ENCODE measurements at regions not wholly inside any gene's neighbourhood (a gene's known extent, or its start where the extent isn't known, plus 50 kb on each side); places are given as distances from the start of the nearest gene placed in this dataset.

DNA sequence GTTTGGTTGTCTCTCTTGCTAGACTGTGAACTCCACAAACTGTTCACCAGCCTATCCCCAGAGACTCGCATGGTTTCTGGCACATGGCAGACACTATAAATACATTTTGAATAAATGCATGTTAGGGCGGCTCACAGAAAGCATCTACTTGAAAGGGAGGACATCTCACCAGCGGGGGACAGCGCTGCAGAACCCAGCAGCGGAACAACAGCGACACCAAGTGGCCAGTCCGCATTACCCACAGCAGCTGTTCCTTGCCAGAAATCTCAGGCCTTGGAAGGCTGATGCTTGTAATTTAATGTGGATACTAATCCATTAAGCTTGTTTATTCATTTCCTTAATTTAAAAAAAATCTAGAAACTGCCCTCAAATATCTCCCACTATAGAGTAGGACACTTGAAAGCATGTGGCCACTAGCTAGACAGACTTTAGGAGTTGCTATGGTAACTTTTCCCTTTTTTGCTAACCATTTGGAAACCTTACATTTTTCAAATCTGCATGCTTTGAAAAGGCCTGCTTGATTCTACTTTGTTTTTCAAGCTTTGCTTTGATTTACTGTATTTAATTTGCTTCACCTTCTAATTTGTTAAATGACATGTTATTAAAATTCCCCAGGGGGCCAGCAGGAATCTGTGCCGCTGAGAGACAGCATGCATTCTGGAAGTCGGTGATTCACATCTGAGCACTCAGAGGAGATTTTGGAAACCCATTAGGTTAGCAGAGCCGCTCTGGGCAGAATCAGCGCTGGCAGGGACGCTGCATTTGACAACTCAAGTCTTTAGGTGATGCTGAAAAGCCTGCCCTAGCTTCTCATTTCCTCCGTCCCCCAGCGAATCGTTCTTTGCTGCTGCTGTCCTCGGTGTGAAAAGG, 63.5 kb upstream of the SSX2IP start:
- Histone ChIP-seq H3K4me3 (ENCODE audit: insufficient read depth in 1 of 2, low read depth in 1 of 2, low read length in 2 of 2) (no peak overlapping the region), H3K9ac (ENCODE audit: low read length) (no peak overlapping the region), H3K4me1 (ENCODE audit: control insufficient read depth, insufficient read depth, low read depth, low read length) (no peaks in the 10 kb centered on the region), H4K8ac (ENCODE audit: low read length) (no peak overlapping the region), H3K4ac (ENCODE audit: low read depth in 1 of 2, low read length in 2 of 2) (no peak overlapping the region), H3K79me1 (replicated peaks; ENCODE audit: low read length, poor library complexity, severe bottlenecking) (no peaks in the 10 kb centered on the region), H3K23ac (ENCODE audit: low read length in 2 of 2) (no peak overlapping the region), H3K18ac (ENCODE audit: low read depth in 1 of 2, low read length in 2 of 2) (no peak overlapping the region), H3K36me3 (ENCODE audit: control insufficient read depth in 1 of 2, insufficient read depth in 2 of 2, low read depth in 1 of 2, low read length in 2 of 2) (no peaks in the 10 kb centered on the region), H3K27ac (ENCODE audit: low read length, poor library complexity, severe bottlenecking) (no peak overlapping the region), H2BK120ac (ENCODE audit: low read depth, low read length) (no peak overlapping the region), H2BK15ac (ENCODE audit: low read depth, poor library complexity, severe bottlenecking) (no peak overlapping the region), H3K4me2 (ENCODE audit: low read length, poor library complexity, severe bottlenecking) (no peak overlapping the region), H3K9me3 (ENCODE audit: control insufficient read depth, low read length) (no peaks in the 10 kb centered on the region), H4K91ac (ENCODE audit: low read length) (no peak overlapping the region), H2AK5ac (ENCODE audit: low read length, severe bottlenecking) (no peak overlapping the region), H3K27me3 (ENCODE audit: control insufficient read depth in 1 of 2, insufficient read depth in 1 of 2, low read length in 2 of 2) (peaks cover 0 to 14% of the 10 kb centered on the region in 2 experiments), H2BK5ac (ENCODE audit: low read depth, low read length, poor library complexity, severe bottlenecking) (no peak overlapping the region), H2BK12ac (ENCODE audit: low read length in 2 of 2) (no peak overlapping the region), H2AFZ (ENCODE audit: low read depth, low read length) (no peak overlapping the region), H3K14ac (ENCODE audit: low read length in 2 of 2) (no peak overlapping the region)
- peak; percentile 66 for DNase-seq
- WGBS, result 54% methylated on average over 13 of the region's 16 CpGs

DNA sequence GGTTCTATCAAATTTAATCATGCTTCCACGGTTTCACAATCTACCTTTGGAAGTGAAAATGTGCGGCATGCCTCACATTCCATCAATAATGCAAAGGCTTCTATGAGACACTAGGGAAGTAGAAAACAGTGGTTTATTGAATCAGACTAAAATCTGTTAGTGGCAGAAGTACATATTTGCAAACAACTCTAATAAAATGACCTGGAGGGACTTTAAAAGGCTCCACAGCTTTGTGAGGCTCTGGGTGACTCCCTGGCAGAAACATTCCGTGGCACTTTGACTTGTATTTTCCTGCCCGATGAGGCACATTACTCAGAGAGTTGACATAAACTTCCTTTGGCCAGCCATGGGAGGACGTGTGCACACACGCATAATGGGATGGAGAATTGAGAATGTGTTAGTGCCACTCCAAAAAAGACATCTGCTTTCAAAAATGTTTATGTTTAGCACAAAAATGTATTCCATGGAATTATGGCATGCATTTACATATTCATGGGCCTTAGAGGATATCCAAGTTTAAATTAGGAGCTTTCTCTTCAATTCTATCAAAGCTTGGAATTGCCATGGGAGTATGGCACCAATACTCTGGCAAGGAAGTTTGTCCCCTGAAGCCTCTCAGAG, 60.0 kb upstream of the SSX2IP start:
- H3K9ac ChIP-seq (ENCODE audit: low read length), result no peak overlapping the region
- H3K4me1 ChIP-seq (ENCODE audit: control insufficient read depth, insufficient read depth, low read depth, low read length), result no peaks in the 10 kb centered on the region
- no peak for DNase-seq
- H3K4me3 ChIP-seq (ENCODE audit: insufficient read depth in 1 of 2, low read depth in 1 of 2, low read length in 2 of 2), result no peak overlapping the region
- H3K9me3 ChIP-seq (ENCODE audit: control insufficient read depth, low read length), result no peaks in the 10 kb centered on the region
- H2AK5ac ChIP-seq (ENCODE audit: low read length, severe bottlenecking), result no peak overlapping the region
- H4K91ac ChIP-seq (ENCODE audit: low read length), result no peak overlapping the region
- H3K14ac ChIP-seq (ENCODE audit: low read length in 2 of 2), result no peak overlapping the region
- no peak overlapping the region for H2AFZ ChIP-seq (ENCODE audit: low read depth, low read length)
- H3K18ac ChIP-seq (ENCODE audit: low read depth in 1 of 2, low read length in 2 of 2), result no peak overlapping the region
- WGBS, result 48% methylated on average over 5 of the region's 6 CpGs
- H3K27me3 ChIP-seq (ENCODE audit: control insufficient read depth in 1 of 2, insufficient read depth in 1 of 2, low read length in 2 of 2), result peaks cover 0 to 21% of the 10 kb centered on the region in 2 experiments
- H2BK12ac ChIP-seq (ENCODE audit: low read length in 2 of 2), result no peak overlapping the region
- H3K4me2 ChIP-seq (ENCODE audit: low read length, poor library complexity, severe bottlenecking), result no peak overlapping the region
- H2BK120ac ChIP-seq (ENCODE audit: low read depth, low read length), result no peak overlapping the region
- no peak overlapping the region for H2BK5ac ChIP-seq (ENCODE audit: low read depth, low read length, poor library complexity, severe bottlenecking)
- no peak overlapping the region for H3K23ac ChIP-seq (ENCODE audit: low read length in 2 of 2)
- no peaks in the 10 kb centered on the region for H3K36me3 ChIP-seq (ENCODE audit: control insufficient read depth in 1 of 2, insufficient read depth in 2 of 2, low read depth in 1 of 2, low read length in 2 of 2)
- H4K8ac ChIP-seq (ENCODE audit: low read length), result no peak overlapping the region
- H2BK15ac ChIP-seq (ENCODE audit: low read depth, poor library complexity, severe bottlenecking), result no peak overlapping the region
- H3K4ac ChIP-seq (ENCODE audit: low read depth in 1 of 2, low read length in 2 of 2), result no peak overlapping the region
- H3K79me1 ChIP-seq (replicated peaks; ENCODE audit: low read length, poor library complexity, severe bottlenecking), result no peaks in the 10 kb centered on the region
- H3K27ac ChIP-seq (ENCODE audit: low read length, poor library complexity, severe bottlenecking), result no peak overlapping the region

DNA sequence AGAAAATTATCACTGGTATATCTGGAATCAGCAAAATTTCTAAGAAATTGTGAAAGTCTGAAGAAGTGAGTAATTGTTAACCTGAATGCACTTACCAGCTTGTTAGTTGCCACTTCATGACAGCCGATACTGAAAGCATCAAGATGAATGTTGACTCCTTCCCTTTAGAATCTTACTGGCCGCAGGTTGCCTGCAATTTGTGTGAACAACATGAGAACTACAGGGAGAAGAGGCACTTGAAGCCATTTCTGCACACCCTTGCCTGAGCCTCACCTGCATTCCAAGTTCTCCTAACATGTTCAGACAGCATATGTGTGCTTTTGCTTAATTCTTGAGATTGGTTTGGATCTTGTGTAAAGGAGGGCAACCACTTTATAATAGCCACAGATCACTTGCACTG, 59.2 kb upstream of the SSX2IP start:
- Histone ChIP-seq H3K4ac (ENCODE audit: low read depth in 1 of 2, low read length in 2 of 2) (no peak overlapping the region), H2AFZ (ENCODE audit: low read depth, low read length) (no peak overlapping the region), H3K4me3 (ENCODE audit: insufficient read depth in 1 of 2, low read depth in 1 of 2, low read length in 2 of 2) (no peak overlapping the region), H3K4me1 (ENCODE audit: control insufficient read depth, insufficient read depth, low read depth, low read length) (no peaks in the 10 kb centered on the region), H3K14ac (ENCODE audit: low read length in 2 of 2) (no peak overlapping the region), H3K27me3 (ENCODE audit: control insufficient read depth in 1 of 2, insufficient read depth in 1 of 2, low read length in 2 of 2) (peaks cover 0 to 21% of the 10 kb centered on the region in 2 experiments), H2BK15ac (ENCODE audit: low read depth, poor library complexity, severe bottlenecking) (no peak overlapping the region), H3K23ac (ENCODE audit: low read length in 2 of 2) (no peak overlapping the region), H3K4me2 (ENCODE audit: low read length, poor library complexity, severe bottlenecking) (no peak overlapping the region), H3K79me1 (replicated peaks; ENCODE audit: low read length, poor library complexity, severe bottlenecking) (no peaks in the 10 kb centered on the region), H3K9me3 (ENCODE audit: control insufficient read depth, low read length) (no peaks in the 10 kb centered on the region), H2BK5ac (ENCODE audit: low read depth, low read length, poor library complexity, severe bottlenecking) (no peak overlapping the region), H2AK5ac (ENCODE audit: low read length, severe bottlenecking) (no peak overlapping the region), H2BK120ac (ENCODE audit: low read depth, low read length) (no peak overlapping the region), H4K8ac (ENCODE audit: low read length) (no peak overlapping the region), H3K18ac (ENCODE audit: low read depth in 1 of 2, low read length in 2 of 2) (no peak overlapping the region), H3K9ac (ENCODE audit: low read length) (no peak overlapping the region), H3K36me3 (ENCODE audit: control insufficient read depth in 1 of 2, insufficient read depth in 2 of 2, low read depth in 1 of 2, low read length in 2 of 2) (no peaks in the 10 kb centered on the region), H2BK12ac (ENCODE audit: low read length in 2 of 2) (no peak overlapping the region), H4K91ac (ENCODE audit: low read length) (no peak overlapping the region), H3K27ac (ENCODE audit: low read length, poor library complexity, severe bottlenecking) (no peak overlapping the region)
- DNase-seq, result no peak
- WGBS, result 80% methylated on average over 2 of the region's 2 CpGs

DNA sequence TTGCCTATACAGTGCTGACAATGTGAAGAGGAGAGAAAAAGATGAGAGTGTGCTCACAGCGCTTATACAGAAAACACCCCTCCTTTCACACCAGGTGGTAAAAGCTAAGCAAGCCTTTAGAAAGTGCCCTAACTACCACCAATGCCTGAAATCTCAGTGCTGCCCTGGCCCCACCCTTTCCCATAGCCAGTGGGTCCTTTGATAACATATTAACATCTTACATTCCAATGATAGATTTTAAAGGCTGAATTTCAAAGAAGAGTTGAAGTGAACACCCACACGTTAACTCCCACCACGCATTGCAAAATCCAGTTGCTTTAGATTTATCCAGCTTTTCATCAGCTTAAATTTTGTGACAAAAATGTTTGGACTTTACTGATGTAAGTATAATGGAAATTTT, 58.1 kb upstream of the SSX2IP start:
- peaks cover 0 to 21% of the 10 kb centered on the region in 2 experiments for H3K27me3 ChIP-seq (ENCODE audit: control insufficient read depth in 1 of 2, insufficient read depth in 1 of 2, low read length in 2 of 2)
- no peak overlapping the region for H2AK5ac ChIP-seq (ENCODE audit: low read length, severe bottlenecking)
- H2AFZ ChIP-seq (ENCODE audit: low read depth, low read length), result no peak overlapping the region
- no peak overlapping the region for H2BK120ac ChIP-seq (ENCODE audit: low read depth, low read length)
- H2BK15ac ChIP-seq (ENCODE audit: low read depth, poor library complexity, severe bottlenecking), result no peak overlapping the region
- H4K8ac ChIP-seq (ENCODE audit: low read length), result no peak overlapping the region
- no peak overlapping the region for H3K18ac ChIP-seq (ENCODE audit: low read depth in 1 of 2, low read length in 2 of 2)
- H3K9ac ChIP-seq (ENCODE audit: low read length), result no peak overlapping the region
- H2BK12ac ChIP-seq (ENCODE audit: low read length in 2 of 2), result no peak overlapping the region
- DNase-seq, result no peak
- no peaks in the 10 kb centered on the region for H3K79me1 ChIP-seq (replicated peaks; ENCODE audit: low read length, poor library complexity, severe bottlenecking)
- H3K4ac ChIP-seq (ENCODE audit: low read depth in 1 of 2, low read length in 2 of 2), result no peak overlapping the region
- no peak overlapping the region for H3K4me2 ChIP-seq (ENCODE audit: low read length, poor library complexity, severe bottlenecking)
- H3K4me3 ChIP-seq (ENCODE audit: insufficient read depth in 1 of 2, low read depth in 1 of 2, low read length in 2 of 2), result no peak overlapping the region
- no peaks in the 10 kb centered on the region for H3K36me3 ChIP-seq (ENCODE audit: control insufficient read depth in 1 of 2, insufficient read depth in 2 of 2, low read depth in 1 of 2, low read length in 2 of 2)
- no peak overlapping the region for H4K91ac ChIP-seq (ENCODE audit: low read length)
- H3K4me1 ChIP-seq (ENCODE audit: control insufficient read depth, insufficient read depth, low read depth, low read length), result no peaks in the 10 kb centered on the region
- no peaks in the 10 kb centered on the region for H3K9me3 ChIP-seq (ENCODE audit: control insufficient read depth, low read length)
- H2BK5ac ChIP-seq (ENCODE audit: low read depth, low read length, poor library complexity, severe bottlenecking), result no peak overlapping the region
- H3K14ac ChIP-seq (ENCODE audit: low read length in 2 of 2), result no peak overlapping the region
- H3K27ac ChIP-seq (ENCODE audit: low read length, poor library complexity, severe bottlenecking), result no peak overlapping the region
- no CpG with 5 or more reads among the region's 3 CpGs for WGBS
- no peak overlapping the region for H3K23ac ChIP-seq (ENCODE audit: low read length in 2 of 2)
